Jurkat, Clone E6-1 (cell line): ENCODE measurements at regions not wholly inside any gene's neighbourhood (a gene's known extent, or its start where the extent isn't known, plus 50 kb on each side); places are given as distances from the start of the nearest gene placed in this dataset.
"Not testable (repeated sequence)": the region's sequence is repeated elsewhere in the genome, so short reads cannot be mapped to it uniquely, and the experiment has no call there.

Source experiments
- DNase-seq: peaks from one replicate; pipeline ENCODE4 v3.0.0-alpha.2; 2011; ENCODE audit warnings: low read depth, low spot score
- H3K4me3 ChIP-seq: 2 replicates; pipeline ENCODE4 v1.5.1; 2011; ENCODE audit warnings: mild to moderate bottlenecking, low read length, control low read depth, moderate library complexity

DNA sequence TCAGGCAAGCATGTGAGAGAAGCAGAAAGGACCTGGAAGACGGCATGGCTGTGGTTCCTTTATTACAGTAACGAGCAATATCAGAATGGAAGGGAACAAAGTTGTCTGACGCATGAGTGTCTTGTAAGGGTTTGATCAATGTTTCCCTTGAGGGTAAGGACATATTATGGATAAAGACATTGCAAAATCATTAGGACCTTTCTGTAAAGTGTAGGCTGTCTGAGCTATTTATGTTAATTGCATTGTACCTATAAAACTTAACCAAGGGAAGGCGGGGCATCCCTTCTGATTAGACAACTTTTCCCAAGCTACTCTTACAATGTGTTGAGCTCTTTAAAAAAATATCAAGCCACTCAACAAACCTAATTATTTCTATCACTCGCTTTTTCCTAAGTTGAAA lies 112.2 kb upstream of the JADE1 start:
- no peak for DNase-seq
- no peak overlapping the region for H3K4me3 ChIP-seq

DNA sequence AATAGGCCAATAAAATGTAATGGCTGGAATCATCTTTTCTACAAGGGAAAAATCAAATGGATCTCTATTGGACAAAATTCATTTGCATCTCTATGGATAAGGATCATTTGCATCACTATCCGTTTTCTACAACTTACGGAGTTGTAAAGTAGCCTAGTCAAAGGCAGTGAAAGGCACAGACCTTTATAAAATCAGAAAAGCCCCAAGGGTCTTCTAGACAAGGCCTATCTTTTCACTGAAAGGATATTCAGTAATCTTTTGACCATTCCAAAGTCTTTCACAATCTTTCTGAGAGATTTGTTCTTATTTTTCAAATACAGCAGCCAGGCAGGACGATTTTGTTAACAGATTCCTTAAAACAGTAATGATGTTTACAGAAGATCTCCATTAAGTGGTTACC lies 119.5 kb upstream of the JADE1 start:
- H3K4me3 ChIP-seq = no peak overlapping the region
- DNase-seq = no peak

DNA sequence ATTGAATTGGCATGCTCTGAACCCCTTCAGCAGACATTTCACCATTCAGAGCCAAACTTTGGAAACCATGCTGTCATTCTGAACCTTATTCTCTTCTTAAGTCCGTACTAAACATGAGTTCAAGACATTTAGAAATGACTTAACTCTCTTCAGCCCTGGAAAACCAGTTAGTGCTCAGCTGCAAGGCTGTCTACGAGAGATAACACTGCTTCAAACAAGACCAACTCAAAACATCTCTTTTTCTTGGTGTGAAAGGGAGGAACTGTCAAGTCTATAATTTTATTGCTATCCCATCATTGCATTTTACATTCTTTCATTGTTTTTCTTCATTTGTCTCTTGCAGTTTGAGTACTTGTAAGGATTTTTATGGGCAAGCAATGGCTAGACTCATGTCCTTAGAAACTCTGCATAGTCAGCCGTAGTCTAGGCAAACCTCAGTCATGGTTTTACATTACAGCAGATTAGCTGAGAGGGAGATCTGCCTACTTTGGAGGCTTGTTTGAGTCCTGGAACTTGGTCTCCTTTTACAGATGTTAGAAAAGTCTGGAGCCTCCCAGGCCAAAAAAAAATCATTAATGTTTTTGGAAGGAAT lies 120.6 kb upstream of the JADE1 start:
- no peak overlapping the region for H3K4me3 ChIP-seq
- DNase-seq = no peak

DNA sequence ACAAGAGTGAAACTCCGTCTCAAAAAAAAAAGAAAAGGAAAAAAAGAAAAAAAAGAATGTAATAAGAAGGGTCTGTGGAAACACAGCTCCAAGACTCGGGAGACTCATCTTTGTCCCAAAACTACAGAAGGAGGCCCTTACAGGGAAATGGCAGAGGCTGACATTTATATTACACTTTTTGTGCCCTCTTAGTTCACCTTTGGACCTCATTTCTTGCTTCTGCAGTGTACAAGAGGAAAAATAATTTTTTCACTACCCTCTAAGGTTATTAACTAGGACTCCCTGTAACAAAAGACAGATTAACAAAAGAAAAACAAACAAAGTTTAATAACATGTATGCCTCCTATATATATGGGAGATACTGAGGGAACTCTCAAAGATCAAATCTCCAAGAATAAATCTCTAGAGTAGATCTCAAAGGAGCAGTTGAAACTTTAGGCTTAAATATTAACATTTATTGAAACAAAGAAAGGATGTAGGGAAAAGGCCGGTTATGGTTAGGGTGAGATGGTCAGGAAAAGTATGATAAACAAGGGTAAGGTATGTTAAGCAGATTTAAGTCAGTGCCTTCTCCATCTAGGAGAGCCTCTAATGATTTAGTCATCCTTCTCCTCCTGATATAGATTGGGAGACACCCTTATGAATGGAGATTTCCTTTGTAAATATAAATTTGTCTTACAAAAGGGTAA lies 121.3 kb upstream of the JADE1 start:
- no peak for DNase-seq
- H3K4me3 ChIP-seq = no peak overlapping the region

DNA sequence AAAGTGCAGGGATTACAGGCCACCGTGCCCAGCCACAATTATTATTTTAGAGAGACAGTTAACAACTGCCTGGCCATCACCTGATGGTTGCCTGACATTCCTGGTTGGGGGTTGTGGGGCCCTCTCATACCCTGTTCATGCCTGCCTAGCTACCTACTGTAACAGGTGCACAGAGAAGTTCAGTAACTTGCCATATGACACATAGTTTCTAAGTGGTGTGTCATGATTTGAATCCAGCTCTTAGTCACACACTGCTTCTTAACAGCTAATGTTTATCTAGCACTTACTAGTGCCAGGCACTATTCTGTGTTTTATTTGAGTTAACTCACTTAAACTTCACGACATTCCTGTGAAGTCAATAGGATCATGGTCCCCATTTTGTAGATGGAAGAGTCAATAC lies 122.7 kb upstream of the JADE1 start:
- H3K4me3 ChIP-seq = no peak overlapping the region
- no peak for DNase-seq

DNA sequence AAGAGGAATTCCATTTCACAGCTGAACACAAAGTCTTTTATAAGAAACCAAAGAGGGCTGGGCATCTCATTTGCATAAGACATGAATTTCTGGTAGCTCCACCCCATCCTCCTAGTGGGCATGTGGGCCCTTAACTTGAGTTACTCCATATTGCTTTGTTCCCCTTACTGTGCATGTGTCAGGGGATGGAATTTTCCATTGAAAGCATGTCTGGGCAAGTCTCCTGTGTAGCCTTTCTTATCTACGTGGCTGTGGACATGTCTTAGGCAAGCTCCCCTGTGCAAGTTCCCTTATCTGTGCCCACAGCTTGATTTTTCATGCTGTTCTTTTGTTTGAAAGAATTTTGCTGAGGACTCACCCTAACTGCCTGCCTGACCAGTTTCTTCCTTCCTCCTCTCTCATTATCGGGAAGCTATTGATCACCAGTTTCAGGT lies 123.5 kb upstream of the JADE1 start:
- H3K4me3 ChIP-seq = no peak overlapping the region
- no peak for DNase-seq

DNA sequence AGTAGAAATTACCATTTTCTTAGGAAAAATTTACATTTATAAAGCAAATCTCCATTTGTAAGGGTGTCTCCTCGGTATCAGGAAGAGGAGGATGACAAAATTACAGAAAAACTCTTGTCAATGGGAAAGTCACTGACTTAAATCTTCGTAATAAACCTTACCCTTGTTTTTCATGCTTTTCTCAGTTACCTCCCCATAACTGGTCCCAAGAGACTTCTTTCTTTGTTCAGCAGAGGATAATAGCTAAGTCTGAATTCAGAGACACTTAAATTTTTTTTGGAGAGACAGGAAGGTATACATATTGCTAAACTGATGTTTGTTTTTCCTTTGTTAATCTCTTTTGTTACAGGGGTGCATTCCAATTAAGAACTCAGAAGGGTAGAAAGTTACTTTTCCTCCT lies 125.5 kb upstream of the JADE1 start:
- no peak overlapping the region for H3K4me3 ChIP-seq
- no peak for DNase-seq

DNA sequence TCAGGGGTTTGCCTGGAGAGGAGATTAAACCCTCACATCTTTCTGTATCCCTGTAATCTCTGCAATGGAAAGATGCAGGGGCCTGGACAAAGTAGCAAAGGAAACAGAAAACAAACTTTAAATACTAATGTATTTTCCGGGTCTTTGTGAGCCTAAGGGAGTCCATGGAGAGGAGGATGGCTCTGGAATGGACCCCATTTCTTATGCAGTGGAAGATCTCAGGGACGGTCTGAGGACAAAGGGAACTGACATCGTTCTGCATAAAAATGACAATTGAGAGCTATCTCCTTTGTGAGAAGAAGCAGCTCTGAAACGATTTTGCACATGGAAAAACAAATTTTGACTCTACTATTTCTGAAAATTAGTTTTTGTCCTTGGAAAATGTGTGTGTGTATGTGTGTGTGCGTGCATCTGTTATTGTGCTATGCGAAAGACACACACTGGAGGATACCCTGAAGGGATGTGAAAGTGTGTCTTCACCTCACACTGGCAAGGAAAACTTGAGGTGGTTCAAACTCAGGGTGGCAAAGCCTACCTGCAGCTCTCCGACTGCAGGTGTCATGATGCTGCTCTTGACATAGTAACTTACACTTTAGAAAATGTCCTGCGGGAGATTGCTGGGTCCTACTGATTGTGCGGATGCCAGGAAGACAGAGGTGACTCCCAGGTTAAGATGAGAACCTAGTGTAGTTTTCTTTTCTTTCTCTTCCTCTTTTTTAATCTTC lies 126.4 kb upstream of the JADE1 start:
- no peak overlapping the region for H3K4me3 ChIP-seq
- DNase-seq = no peak

DNA sequence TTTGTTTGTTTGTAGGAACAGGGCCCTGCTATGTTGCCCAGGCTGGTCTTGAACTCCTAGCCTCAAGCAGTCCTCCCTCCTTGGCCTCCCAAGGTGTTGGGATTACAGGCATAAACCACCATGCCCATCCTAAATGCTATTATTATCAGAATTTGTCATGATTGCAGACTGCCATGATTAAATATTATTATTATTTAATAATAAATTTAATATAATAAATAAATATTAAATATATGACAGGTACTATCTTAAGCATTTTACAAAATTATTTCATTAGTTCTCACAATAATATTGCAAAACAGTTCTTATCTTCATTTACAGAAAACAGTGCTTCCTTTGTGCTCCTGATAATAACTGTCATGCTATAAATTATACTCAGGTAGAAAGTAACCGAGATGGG lies 133.4 kb upstream of the JADE1 start:
- H3K4me3 ChIP-seq = no peak overlapping the region
- no peak for DNase-seq

DNA sequence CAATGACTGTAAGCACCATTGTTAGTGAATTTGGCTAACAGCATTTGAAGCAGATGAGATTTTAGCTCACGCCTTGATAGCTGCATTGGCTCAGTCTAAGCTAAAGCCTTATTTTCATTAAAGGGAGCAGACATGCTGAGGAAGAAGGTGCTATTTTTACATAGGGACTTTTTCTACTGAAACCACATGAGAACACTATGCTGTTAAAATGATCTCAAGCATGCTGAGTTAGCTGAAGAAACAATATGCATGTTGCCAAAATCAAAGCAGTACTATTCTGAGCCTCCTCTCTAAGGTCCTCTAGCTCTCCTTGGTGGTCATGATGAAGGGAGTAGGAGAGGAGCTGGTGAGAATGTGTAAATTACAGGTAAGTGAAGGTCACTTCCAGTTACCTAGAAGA lies 134.4 kb upstream of the JADE1 start:
- DNase-seq = no peak
- no peak overlapping the region for H3K4me3 ChIP-seq

DNA sequence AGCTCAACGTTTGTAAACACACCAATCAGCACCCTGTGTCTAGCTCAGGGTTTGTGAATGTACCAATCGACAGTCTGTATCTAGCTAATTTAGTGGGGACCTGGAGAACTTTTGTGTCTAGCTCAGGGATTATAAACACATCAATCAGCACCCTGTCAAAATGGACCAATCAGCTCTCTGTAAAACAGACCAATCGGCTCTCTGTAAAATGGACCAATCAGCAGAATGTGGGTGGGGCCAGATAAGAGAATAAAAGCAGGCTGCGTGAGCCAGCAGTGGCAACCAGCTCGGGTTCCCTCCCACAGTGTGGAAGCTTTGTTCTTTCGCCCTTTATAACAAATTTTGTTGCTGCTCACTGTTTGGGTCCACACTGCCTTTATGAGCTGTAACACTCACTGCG lies 136.3 kb upstream of the JADE1 start:
- H3K4me3 ChIP-seq, DNase-seq: not testable (repeated sequence)

DNA sequence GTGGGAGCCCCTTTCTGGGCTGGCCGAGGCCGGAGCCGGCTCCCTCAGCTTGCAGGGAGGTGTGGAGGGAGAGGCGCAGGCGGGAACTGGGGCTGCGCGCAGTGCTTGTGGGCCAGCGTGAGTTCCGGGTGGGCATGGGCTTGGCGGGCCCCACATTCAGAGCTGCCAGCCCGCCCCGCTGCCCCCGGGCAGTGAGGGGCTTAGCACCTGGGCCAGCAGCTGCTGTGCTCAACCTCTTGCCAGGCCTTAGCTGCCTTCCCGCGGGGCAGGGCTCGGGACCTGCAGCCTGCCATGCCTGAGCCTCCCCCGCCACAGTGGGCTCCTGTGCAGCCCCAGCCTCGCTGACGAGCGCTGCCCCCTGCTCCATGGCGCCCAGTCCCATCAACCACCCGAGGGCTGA lies 136.9 kb upstream of the JADE1 start:
- not testable (repeated sequence) for H3K4me3 ChIP-seq, DNase-seq

DNA sequence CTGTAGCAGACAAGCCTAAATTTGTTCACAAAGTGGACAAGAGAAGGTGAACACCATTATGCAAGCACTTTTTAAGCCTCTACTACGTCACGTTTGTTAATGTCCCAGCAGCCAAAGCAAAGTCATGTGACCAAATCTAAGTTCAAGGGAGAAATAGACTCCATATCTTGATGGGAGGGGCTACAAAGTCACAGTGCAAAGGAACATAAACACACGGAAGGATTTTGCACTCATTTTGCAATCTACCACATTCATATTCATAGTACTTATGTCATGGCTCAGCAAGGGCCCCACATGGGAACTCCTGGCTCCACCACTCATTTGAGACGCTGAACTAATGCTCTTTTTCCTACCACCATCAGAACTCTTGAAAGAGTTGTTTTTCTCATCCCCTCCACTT lies 139.0 kb upstream of the JADE1 start:
- no peak overlapping the region for H3K4me3 ChIP-seq
- DNase-seq = no peak

DNA sequence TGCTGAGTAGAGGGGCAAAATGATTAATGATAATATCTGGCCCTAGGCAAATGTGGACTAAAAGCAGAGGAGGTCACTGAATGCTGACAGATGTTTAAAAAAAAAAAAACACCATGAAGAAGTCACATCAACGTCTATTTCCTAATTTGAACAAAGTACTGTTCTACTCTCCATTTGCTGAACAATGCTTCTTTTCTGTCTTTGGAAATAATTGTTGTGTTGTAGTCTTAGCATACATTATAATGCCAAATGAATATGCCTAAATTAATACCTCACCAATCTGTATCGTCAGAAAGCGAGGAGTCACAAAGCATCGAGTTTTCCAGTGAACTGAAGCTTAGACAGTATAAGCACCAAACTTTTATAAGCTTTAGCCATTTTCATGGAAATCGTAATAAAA lies 140.9 kb upstream of the JADE1 start:
- no peak overlapping the region for H3K4me3 ChIP-seq
- no peak for DNase-seq

DNA sequence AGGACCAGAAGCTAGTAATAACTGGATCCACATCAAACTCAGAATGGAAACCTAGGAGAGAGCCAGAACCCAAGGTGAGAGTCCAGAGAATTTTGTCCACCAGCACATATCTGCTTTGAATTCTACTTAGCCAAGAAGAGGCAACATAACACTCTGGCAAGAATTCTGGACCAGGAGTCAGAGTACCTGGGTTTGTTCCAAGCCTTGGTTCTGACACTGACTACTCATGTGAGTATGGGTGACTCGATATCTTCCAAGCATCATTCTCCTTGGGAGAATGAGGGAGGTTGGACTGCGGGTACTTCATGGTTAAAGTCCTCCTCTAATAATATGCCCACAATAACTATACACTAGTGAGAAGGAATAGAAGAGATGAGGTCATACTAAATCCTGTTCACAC lies 144.0 kb upstream of the JADE1 start:
- H3K4me3 ChIP-seq = no peak overlapping the region
- DNase-seq = no peak

DNA sequence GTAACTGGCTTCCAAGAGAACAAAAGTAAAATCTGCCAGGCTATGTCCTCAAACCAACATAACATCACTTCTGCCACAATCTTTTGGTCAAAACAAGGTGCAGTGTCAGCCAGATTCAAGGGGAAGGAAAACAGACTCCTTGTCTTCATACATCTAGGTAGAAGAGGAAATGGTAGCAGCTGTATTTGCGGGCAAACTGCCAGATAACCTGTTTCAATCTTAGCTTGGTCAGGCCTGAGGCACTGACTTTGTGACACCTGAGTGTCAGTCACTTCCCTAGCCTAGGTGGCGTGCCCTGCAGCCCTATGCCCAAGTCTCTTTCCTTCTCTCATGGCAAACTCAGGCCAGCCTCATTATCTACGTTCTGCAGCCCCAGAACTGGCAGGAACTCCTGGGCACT lies 146.2 kb upstream of the JADE1 start:
- no peak overlapping the region for H3K4me3 ChIP-seq
- peak; percentile 92 for DNase-seq

DNA sequence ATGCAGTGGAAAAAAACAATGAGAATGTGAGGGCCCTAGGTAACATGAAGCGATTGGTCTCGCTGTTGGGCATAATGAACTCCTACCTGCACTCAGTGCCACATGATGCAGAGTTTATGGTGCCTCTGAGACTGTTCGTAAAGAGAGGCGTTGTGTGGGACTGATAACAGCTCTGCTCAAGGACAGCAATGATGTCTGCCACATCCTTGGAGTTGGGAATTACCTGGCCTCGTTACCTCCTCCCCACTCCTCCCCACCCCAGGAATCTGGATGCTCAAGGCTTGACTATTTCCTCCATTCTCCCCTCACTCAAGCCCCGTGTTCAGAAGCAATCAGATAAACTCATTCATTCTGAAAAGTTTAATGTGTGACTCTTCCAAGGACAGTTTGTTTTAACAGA lies 148.0 kb upstream of the JADE1 start:
- DNase-seq = no peak
- H3K4me3 ChIP-seq = no peak overlapping the region

DNA sequence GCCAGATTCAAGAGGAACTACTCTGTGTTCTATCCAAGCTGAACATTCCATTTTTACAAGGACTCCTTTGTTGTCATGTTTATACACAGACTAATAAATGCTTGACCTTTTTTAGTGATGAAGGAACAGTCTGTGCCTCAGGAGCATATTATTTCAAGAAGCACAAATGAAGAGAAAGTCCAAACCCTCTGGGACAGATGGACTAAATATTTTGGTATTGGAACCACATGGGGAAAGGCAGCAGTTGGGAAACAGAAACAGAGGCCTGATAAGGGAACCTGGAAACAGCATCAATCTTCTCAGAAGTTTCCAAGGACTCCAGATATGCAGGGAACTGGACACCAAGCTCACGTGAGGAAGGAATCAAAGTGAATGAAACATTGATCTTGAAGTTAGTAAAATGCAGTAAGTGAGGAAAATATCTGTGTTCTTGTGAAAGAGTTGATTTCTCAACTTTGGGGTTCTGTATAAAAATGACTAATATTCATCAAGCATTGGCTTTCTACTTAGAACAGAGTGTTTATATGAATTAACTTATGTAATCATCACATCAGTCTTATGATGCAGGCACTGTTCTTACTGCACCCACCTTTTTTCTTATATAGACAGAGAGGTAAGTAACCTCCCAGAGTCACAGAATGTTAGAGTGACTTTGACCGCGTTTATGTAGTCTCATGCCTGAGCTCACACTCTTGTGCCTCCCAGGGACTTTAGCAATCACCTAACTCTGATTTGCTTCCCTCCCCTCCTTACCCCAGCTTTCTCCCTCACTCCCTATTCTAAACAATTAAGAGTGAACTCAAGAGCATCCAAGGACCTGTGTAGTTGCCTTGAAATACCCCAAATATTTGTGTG lies 148.9 kb upstream of the JADE1 start:
- no peak overlapping the region for H3K4me3 ChIP-seq
- no peak for DNase-seq

DNA sequence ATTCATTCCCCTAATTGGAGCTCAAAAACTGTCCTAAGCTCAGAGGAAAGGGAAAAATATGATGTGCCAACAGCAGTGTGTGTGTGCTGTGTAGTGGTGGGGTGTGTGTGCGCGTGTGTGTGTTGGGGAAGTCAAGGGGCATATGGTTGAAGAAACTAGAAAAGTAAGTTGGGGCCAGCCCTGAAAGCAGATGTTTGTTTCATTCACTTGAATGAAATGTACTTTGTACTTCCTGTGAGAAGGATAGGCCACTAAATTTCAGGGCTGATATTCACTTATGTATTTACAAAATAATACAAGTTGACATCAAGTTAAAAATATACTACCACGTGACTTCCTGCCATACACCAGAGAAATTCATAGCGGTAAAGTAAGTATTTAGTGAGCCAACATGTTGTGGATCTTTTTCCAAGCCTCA lies 151.3 kb upstream of the JADE1 start:
- DNase-seq = no peak
- no peak overlapping the region for H3K4me3 ChIP-seq

DNA sequence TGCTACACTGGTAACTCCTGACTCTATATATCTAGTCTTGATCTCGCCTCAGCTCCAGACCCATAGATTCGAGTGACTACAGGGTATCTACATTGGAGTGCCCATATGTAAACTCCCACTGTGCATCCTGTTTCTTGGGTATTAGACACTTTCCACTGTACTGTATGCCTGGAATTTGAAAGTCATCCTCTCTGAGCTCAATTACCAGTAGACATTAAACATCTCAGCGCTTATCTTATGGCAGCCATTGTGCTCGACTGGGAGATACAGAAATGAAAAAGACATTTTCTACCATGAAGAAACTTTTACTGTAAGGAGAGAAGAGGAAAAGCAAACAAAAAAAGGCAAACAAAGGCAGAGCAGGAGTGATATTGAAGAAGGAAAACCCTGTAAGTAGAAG lies 151.9 kb upstream of the JADE1 start:
- no peak overlapping the region for H3K4me3 ChIP-seq
- no peak for DNase-seq
